HG03565 (cell line): ENCODE measurements at regions not wholly inside any gene's neighbourhood (a gene's known extent, or its start where the extent isn't known, plus 50 kb on each side); places are given as distances from the start of the nearest gene placed in this dataset.
"Not testable (repeated sequence)": the region's sequence is repeated elsewhere in the genome, so short reads cannot be mapped to it uniquely, and the experiment has no call there.

Experiments used
- ATAC-seq: cut with Tn5 transposase; IDR thresholded peaks from one replicate; pipeline ENCODE4 v1.9.1; 2021; ENCODE audit warnings: mild to moderate bottlenecking, moderate library complexity; ENCODE audit not compliant: unreplicated experiment

- no peak for ATAC-seq
Measured at GRCh38 chr2:18047896-18048657, 169.6 kb downstream of the KCNS3 start.

DNA sequence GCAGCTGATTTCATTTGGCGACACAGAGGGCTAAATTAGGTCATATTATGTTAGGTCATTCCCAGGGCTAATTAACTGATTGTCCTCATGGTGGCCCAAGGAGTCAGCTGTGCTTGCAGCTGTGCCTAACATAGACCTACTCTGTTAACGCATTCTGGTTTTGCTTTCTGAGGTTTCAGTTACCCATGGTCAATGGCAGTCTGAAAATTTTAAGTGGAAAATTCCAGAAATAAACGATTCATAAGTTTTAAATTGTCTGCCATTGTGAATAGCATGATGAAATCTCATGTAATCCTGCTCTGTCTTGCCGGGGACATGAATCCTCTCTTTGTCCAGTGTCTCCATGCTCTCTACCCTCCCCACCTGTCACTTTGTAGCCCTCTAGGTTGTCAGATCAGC is 168.7 kb downstream of the KCNS3 start:
- ATAC-seq: no peak

- ATAC-seq: no peak
Measured at GRCh38 chr2:18046558-18047212, 168.2 kb downstream of the KCNS3 start.

DNA sequence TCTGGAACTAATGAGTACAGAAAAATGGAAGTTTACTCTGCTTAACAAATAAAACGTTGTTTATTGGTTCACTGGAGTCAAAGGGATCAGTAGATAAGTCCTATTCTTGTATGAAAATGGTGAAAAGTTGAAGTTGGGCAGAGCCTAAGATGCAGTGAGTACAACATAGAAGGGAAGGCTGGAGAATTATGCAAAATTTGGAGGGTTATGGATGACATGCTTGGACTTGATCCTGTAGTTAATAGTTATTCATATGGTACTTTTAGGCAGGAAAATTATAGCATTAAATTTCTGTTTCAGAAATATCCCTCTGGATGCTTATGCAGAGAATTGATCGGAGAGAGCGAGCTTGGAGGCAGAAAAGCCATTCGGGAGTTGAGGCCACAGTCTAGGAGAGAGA is 167.6 kb downstream of the KCNS3 start:
- no peak for ATAC-seq

GRCh38 chr2:18045230-18045629 is 166.8 kb downstream of the KCNS3 start:
- no peak for ATAC-seq

GRCh38 chr2:18017381-18017780 is 138.9 kb downstream of the KCNS3 start:
- ATAC-seq: not testable (repeated sequence)

DNA sequence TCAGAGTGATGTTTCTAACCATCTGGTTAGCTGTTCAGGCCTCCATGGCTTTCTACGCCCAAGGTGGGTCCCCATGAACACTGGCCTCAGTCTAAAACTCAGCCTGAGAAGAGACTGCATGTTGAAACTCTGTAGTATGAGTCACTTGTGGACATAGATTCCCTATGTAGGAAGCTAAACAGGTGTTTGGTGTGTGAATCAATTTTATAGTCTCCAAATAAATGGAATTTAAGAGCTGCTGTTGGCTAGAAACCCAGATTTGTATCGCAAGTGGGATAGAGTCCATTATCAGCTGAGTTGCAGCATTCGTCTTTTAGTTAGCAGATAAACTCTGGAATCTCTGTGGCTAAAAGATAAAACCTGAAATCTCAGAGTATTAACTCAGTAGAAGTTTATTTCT is 131.4 kb downstream of the KCNS3 start:
- no peak for ATAC-seq

DNA sequence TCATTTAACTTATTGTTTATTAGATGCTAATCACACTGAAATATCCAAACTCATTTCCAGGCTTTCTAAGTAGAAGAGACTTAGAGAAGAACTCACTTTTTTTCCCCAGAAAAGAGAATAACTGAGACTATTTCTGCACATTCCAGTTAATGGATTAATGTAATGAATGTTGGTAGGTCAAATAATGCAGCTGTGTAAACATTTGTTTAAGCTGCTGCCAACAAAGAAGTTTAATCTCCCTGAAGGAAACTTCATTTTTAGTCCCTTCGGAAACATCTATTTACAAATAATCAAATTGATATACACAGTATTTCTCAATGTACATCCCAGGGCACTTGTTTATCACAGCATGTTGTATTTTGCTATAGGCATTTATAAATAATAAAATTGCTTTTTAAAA is 126.9 kb downstream of the KCNS3 start:
- ATAC-seq: no peak

DNA sequence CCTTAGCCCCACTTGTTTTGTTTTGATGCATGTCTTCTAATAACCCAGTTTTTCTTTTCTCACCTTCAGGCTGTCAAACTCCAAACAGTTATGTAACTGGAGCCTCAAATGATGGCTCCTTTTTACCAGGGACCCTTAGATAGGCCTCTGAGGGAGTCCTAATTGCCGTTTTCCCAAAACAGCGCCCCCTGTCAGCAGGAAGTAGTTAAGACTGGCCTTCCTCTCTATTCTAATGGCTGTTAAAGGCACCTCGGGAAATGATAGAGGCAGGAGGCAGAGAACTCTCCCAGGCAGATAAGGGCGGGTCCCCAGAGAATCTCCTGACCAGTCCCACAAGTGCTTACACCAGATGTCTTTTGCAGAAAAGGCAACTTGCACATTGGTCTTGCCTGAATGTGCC is 123.2 kb downstream of the KCNS3 start:
- ATAC-seq: no peak

DNA sequence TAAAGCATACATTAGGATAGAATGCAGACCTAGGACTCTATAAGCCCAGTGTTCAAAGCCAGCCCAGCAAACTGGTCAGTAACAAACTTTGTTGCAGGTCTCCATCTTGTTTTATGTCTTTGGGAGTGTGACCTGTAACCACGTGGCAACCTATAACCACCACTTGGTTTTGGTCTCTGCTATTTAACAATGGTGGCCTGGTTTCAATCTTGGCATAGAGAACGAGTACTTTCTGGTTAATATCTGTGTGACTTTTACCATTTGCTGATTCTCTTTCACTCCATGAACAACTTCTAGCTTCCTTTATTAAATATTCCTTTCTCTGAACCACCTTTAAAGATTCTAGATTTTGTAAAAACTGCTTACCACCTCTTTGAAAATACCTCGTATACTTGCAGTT is 118.5 kb downstream of the KCNS3 start:
- no peak for ATAC-seq

- ATAC-seq: no peak
Measured at GRCh38 chr2:17995593-17995992, 117.1 kb downstream of the KCNS3 start.
